OCI-LY3 (cell line): ENCODE measurements at regions not wholly inside any gene's neighbourhood (a gene's known extent, or its start where the extent isn't known, plus 50 kb on each side); places are given as distances from the start of the nearest gene placed in this dataset.

Experiments used
- EZH2phosphoT487 ChIP-seq: fragments of 200-600 bp; shearing (Covaris generic); IDR thresholded peaks from 2 replicates; pipeline ENCODE4 v1.6.1; 2018; ENCODE audit warnings: antibody characterized with exemption, mixed run types, low read depth
- TF ChIP-seq, protein P1 (sequence below): fragments of 200-600, 300-600 bp; sonication (generic); IDR thresholded peaks from 2 replicates; pipeline ENCODE4 v1.5.1; 2014; ENCODE audit warnings: antibody characterized with exemption, low read length, low read depth

DNA sequence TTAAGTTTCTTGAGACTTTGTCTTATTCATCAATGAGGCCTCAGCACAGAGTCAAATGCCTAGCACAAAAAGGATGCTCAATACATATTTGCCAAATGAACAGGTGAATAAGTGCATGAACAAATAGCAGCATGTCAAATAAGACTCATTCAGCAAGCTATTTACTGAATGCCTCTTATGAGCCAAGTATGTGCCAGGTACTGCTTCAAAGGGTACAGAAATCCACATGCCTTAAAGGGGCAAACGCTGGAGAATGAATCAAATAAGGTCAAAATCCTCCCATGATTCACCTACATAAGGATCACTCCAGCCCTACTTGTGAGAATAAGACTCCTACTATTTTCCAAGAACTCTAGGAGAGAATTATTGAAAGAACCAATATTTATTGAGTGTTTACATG, 260.2 kb upstream of the CPEB2 start:
- TF ChIP-seq, protein P1, sequence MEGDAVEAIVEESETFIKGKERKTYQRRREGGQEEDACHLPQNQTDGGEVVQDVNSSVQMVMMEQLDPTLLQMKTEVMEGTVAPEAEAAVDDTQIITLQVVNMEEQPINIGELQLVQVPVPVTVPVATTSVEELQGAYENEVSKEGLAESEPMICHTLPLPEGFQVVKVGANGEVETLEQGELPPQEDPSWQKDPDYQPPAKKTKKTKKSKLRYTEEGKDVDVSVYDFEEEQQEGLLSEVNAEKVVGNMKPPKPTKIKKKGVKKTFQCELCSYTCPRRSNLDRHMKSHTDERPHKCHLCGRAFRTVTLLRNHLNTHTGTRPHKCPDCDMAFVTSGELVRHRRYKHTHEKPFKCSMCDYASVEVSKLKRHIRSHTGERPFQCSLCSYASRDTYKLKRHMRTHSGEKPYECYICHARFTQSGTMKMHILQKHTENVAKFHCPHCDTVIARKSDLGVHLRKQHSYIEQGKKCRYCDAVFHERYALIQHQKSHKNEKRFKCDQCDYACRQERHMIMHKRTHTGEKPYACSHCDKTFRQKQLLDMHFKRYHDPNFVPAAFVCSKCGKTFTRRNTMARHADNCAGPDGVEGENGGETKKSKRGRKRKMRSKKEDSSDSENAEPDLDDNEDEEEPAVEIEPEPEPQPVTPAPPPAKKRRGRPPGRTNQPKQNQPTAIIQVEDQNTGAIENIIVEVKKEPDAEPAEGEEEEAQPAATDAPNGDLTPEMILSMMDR: no peak
- no peak for TF ChIP-seq EZH2phosphoT487
